H1 (cell line): ENCODE measurements at regions not wholly inside any gene's neighbourhood (a gene's known extent, or its start where the extent isn't known, plus 50 kb on each side); places are given as distances from the start of the nearest gene placed in this dataset.

Experiments
- EGR1 ChIP-seq: IDR thresholded peaks from 2 replicates; pipeline ENCODE4 v1.6.1; 2011; ENCODE audit warnings: low read depth, low read length, borderline replicate concordance
- FOSL1 ChIP-seq: IDR thresholded peaks from 2 replicates; pipeline ENCODE4 v1.6.1; 2011; ENCODE audit warnings: mild to moderate bottlenecking, low read depth, low read length, moderate library complexity; ENCODE audit not compliant: insufficient read depth
- KDM1A ChIP-seq: fragments of 200-600, 300-600 bp; sonication (generic); IDR thresholded peaks from 2 replicates; pipeline ENCODE4 v1.7.1; 2016; ENCODE audit warnings: mild to moderate bottlenecking, low read length, borderline replicate concordance
- NRF1 ChIP-seq: IDR thresholded peaks from 2 replicates; pipeline ENCODE4 v1.6.1; 2011; ENCODE audit warnings: mild to moderate bottlenecking, low read depth, low read length, improper control_type of control experiment
- RBBP5 ChIP-seq: IDR thresholded peaks from 2 replicates; pipeline ENCODE4 v1.7.1; 2012; ENCODE audit warnings: low read depth, mild to moderate bottlenecking, inconsistent platforms, low read length, moderate library complexity, borderline replicate concordance
- SRF ChIP-seq: IDR thresholded peaks from 2 replicates; pipeline ENCODE4 v1.6.1; 2011; ENCODE audit warnings: mild to moderate bottlenecking, low read depth, low read length, moderate library complexity
- TAF7 ChIP-seq: optimal IDR thresholded peaks from 2 replicates; pipeline ENCODE3; 2011; ENCODE audit warnings: low read depth, mild to moderate bottlenecking, inconsistent platforms, low read length, moderate library complexity, borderline replicate concordance

GRCh38 chr4:115607311-115607710 is 493.9 kb upstream of the NDST4 start (continued):
- TF ChIP-seq RBBP5 (no peak), SRF (no peak), FOSL1 (no peak), TAF7 (no peak), NRF1 (no peak), EGR1 (no peak), KDM1A (no peak)
